ENCODE measurements at regions not wholly inside any gene's neighbourhood (a gene's known extent, or its start where the extent isn't known, plus 50 kb on each side); places are given as distances from the start of the nearest gene placed in this dataset.

- FAIRE-seq: no peak
- dilution Hi-C loops (cut with MboI; ENCODE audit: extremely low pct_ligation_motif_present, low sequenced_read_pairs): no loop called here
Observed at GRCh38 chr5:15065091-15065490, 193.5 kb upstream of the ANKH start.

More at GRCh38 chr5:15065091-15065490, 193.5 kb upstream of the ANKH start:
- H3K79me2 ChIP-seq (ENCODE audit: control insufficient read depth, insufficient read depth, low read length): no peaks in the 10 kb centered on the region
- intact Hi-C loops (cut with micrococcal nuclease): no loop called here
- no peak overlapping the region for H3K4me3 ChIP-seq (replicated peaks in 1 of 3; ENCODE audit: insufficient read depth in 1 of 3, low read depth in 1 of 3, low read length in 3 of 3)
- no peaks in the 10 kb centered on the region for H3K27me3 ChIP-seq (ENCODE audit: control insufficient read depth in 2 of 2, insufficient read depth in 2 of 2, low read length in 2 of 2)
- no peaks in the 10 kb centered on the region for H3K36me3 ChIP-seq (ENCODE audit: control insufficient read depth in 2 of 2, extremely low read depth in 1 of 2, insufficient read depth in 2 of 2, low read length in 2 of 2)
- no peak for DNase-seq (ENCODE audit: low read depth, low spot score)
- no peaks in the 10 kb centered on the region for H3K9me1 ChIP-seq (replicated peaks; ENCODE audit: control insufficient read depth, extremely low read depth, insufficient read depth, low read length)
- POLR2A ChIA-PET: no interaction called here
- no peak overlapping the region for H2AFZ ChIP-seq (ENCODE audit: low read depth, low read length)
- no peaks in the 10 kb centered on the region for H3K9me3 ChIP-seq (replicated peaks; ENCODE audit: control insufficient read depth, insufficient read depth, low read length)
- H3K27ac ChIP-seq (ENCODE audit: insufficient read depth, low read depth, low read length): no peak overlapping the region
- no TSS peak for BruUV-seq (replicated peaks)
- no peak overlapping the region for H3K9ac ChIP-seq (replicated peaks; ENCODE audit: extremely low read depth, insufficient read depth, low read length)
- no peaks in the 10 kb centered on the region for H4K20me1 ChIP-seq (replicated peaks; ENCODE audit: control insufficient read depth, extremely low read depth, insufficient read depth, low read length)
- TF ChIP-seq MYC (IDR thresholded peaks at IDR 0.05; ENCODE audit: low read depth, low read length) (no peak), MAX (IDR thresholded peaks at IDR 0.05; ENCODE audit: insufficient read depth, insufficient read length) (no peak), JUN (IDR thresholded peaks at IDR 0.05; ENCODE audit: borderline replicate concordance, insufficient read depth, insufficient read length, low read depth) (no peak), POLR2AphosphoS5 (IDR thresholded peaks at IDR 0.05; ENCODE audit: insufficient read depth, low read depth, low read length) (no peak), POLR2A (IDR thresholded peaks at IDR 0.05; ENCODE audit: low read depth, low read length) (no peak), CTCF (IDR thresholded peaks at IDR 0.05; ENCODE audit: extremely low read depth in 1 of 2, insufficient read depth in 1 of 2, low read depth in 1 of 2, low read length in 2 of 2) (no peak), GATA2 (IDR thresholded peaks at IDR 0.05; ENCODE audit: insufficient read depth, insufficient read length, low read depth, low read length) (no peak), EZH2 (IDR thresholded peaks at IDR 0.05; ENCODE audit: borderline replicate concordance, low read depth, low read length, severe bottlenecking) (no peak), FOS (IDR thresholded peaks at IDR 0.05; ENCODE audit: borderline replicate concordance, insufficient read depth, low read length) (no peak)
- CTCF ChIA-PET: no interaction called here
- no peak overlapping the region for H3K4me2 ChIP-seq (ENCODE audit: insufficient read depth, low read length)
- H3K4me1 ChIP-seq (ENCODE audit: control insufficient read depth, extremely low read depth, insufficient read depth, low read length): no peaks in the 10 kb centered on the region

All from endothelial cell of umbilical vein (primary cell).